ENCODE measurements at regions not wholly inside any gene's neighbourhood (a gene's known extent, or its start where the extent isn't known, plus 50 kb on each side); places are given as distances from the start of the nearest gene placed in this dataset.

- DNase-seq = no peak
- no peaks in the 10 kb centered on the region for H3K4me1 ChIP-seq (ENCODE audit: insufficient read depth)
- WGBS, 3 donors = 87 to 88% (median 87%) methylated on average over 7 of the region's 7 CpGs
- H3K27me3 ChIP-seq = no peaks in the 10 kb centered on the region
- intact Hi-C loops (cut with DNase I) = no loop called here
- TF ChIP-seq CTCF (IDR thresholded peaks at IDR 0.05) = no peak
- no peak for TF ChIP-seq EP300 (IDR thresholded peaks at IDR 0.05)
- TF ChIP-seq POLR2A (IDR thresholded peaks at IDR 0.05) = no peak
- H3K4me3 ChIP-seq = no peak overlapping the region
- no peaks in the 10 kb centered on the region for H3K9me3 ChIP-seq
- H3K27ac ChIP-seq = no peak overlapping the region
- H3K36me3 ChIP-seq = no peaks in the 10 kb centered on the region
Observed at GRCh38 chr3:154971341-154971740, 108.8 kb upstream of the MME start.

- H3K27ac ChIP-seq = no peak overlapping the region
- intact Hi-C loops (cut with DNase I) = no loop called here
- WGBS, 3 donors = 72 to 84% (median 80%) methylated on average over 3 of the region's 3 CpGs
- no peaks in the 10 kb centered on the region for H3K9me3 ChIP-seq
- H3K4me3 ChIP-seq = no peak overlapping the region
- no peaks in the 10 kb centered on the region for H3K4me1 ChIP-seq (ENCODE audit: insufficient read depth)
- no peaks in the 10 kb centered on the region for H3K27me3 ChIP-seq
- no peaks in the 10 kb centered on the region for H3K36me3 ChIP-seq
- TF ChIP-seq CTCF (IDR thresholded peaks at IDR 0.05) = no peak
- TF ChIP-seq POLR2A (IDR thresholded peaks at IDR 0.05) = no peak
- no peak for TF ChIP-seq EP300 (IDR thresholded peaks at IDR 0.05)
- no peak for DNase-seq
Observed at GRCh38 chr3:154970797-154971196, 109.3 kb upstream of the MME start.

GRCh38 chr3:154969366-154969765, 110.8 kb upstream of the MME start:
- no peak for DNase-seq
- no peak overlapping the region for H3K27ac ChIP-seq
- no peak overlapping the region for H3K4me3 ChIP-seq
- H3K36me3 ChIP-seq = no peaks in the 10 kb centered on the region
- TF ChIP-seq CTCF (IDR thresholded peaks at IDR 0.05) = no peak
- TF ChIP-seq EP300 (IDR thresholded peaks at IDR 0.05) = no peak
- TF ChIP-seq POLR2A (IDR thresholded peaks at IDR 0.05) = no peak
- H3K9me3 ChIP-seq = no peaks in the 10 kb centered on the region
- H3K27me3 ChIP-seq = no peaks in the 10 kb centered on the region
- no peaks in the 10 kb centered on the region for H3K4me1 ChIP-seq (ENCODE audit: insufficient read depth)
- 10 to 24% (median 12%) methylated on average over 2 of the region's 2 CpGs for WGBS, 3 donors
- intact Hi-C loops (cut with DNase I) = no loop called here

- intact Hi-C loops (cut with DNase I) = no loop called here
- Histone ChIP-seq H3K27ac (no peak overlapping the region), H3K4me1 (ENCODE audit: insufficient read depth) (no peaks in the 10 kb centered on the region), H3K27me3 (no peaks in the 10 kb centered on the region), H3K9me3 (no peaks in the 10 kb centered on the region), H3K36me3 (no peaks in the 10 kb centered on the region), H3K4me3 (no peak overlapping the region)
- DNase-seq = no peak
- TF ChIP-seq POLR2A (IDR thresholded peaks at IDR 0.05) = no peak
- TF ChIP-seq CTCF (IDR thresholded peaks at IDR 0.05) = no peak
- TF ChIP-seq EP300 (IDR thresholded peaks at IDR 0.05) = no peak
Observed at GRCh38 chr3:154967090-154967489, 113.0 kb upstream of the MME start.

- WGBS, 3 donors = 29 to 48% (median 44%) methylated on average over 1 of the region's 1 CpG
- TF ChIP-seq CTCF (IDR thresholded peaks at IDR 0.05) (no peak), POLR2A (IDR thresholded peaks at IDR 0.05) (no peak), EP300 (IDR thresholded peaks at IDR 0.05) (no peak)
- H3K4me1 ChIP-seq (ENCODE audit: insufficient read depth) = no peaks in the 10 kb centered on the region
Observed at GRCh38 chr3:154956815-154957214, 123.3 kb upstream of the MME start.

More at GRCh38 chr3:154956815-154957214, 123.3 kb upstream of the MME start:
- Histone ChIP-seq H3K27ac (no peak overlapping the region), H3K27me3 (no peaks in the 10 kb centered on the region), H3K36me3 (no peaks in the 10 kb centered on the region), H3K9me3 (no peaks in the 10 kb centered on the region), H3K4me3 (no peak overlapping the region)
- intact Hi-C loops (cut with DNase I) = no loop called here
- DNase-seq = no peak
